Left ventricle myocardium inferior (tissue), 1 donor: ENCODE measurements at regions not wholly inside any gene's neighbourhood (a gene's known extent, or its start where the extent isn't known, plus 50 kb on each side); places are given as distances from the start of the nearest gene placed in this dataset.

ENCODE experiments used
- DNase-seq: peaks from one replicate; pipeline ENCODE4 v3.0.0-alpha.2; 2020
- H3K27ac ChIP-seq: fragments of 200-600 bp; replicated peaks from 2 replicates; pipeline ENCODE4 v1.8.0; 2021
- H3K27me3 ChIP-seq: fragments of 200-600 bp; 2 replicates; pipeline ENCODE4 v1.8.0; 2021; ENCODE audit warnings: low read depth
- H3K36me3 ChIP-seq: fragments of 200-600 bp; 2 replicates; pipeline ENCODE4 v1.8.0; 2021
- H3K4me1 ChIP-seq: fragments of 200-600 bp; 2 replicates; pipeline ENCODE4 v1.8.0; 2021
- H3K4me3 ChIP-seq: fragments of 200-600 bp; 2 replicates; pipeline ENCODE4 v1.8.0; 2021; ENCODE audit warnings: mild to moderate bottlenecking, moderate library complexity
- H3K9me3 ChIP-seq: fragments of 200-600 bp; replicated peaks from 2 replicates; pipeline ENCODE4 v1.8.0; 2021
- CTCF ChIP-seq: fragments of 200-600 bp; IDR thresholded peaks from 2 replicates; pipeline ENCODE4 v1.8.0; 2021; ENCODE audit warnings: antibody characterized with exemption, mild to moderate bottlenecking, borderline replicate concordance
- intact Hi-C: fragments of 100-400 bp; cut with micrococcal nuclease; formaldehyde crosslinking; loops from one replicate; pipeline ENCODE4 v1.11.0; 2022
- donor health status: DM: no; HTN: yes; CAD: no; lungs with severe emphysema.

DNA sequence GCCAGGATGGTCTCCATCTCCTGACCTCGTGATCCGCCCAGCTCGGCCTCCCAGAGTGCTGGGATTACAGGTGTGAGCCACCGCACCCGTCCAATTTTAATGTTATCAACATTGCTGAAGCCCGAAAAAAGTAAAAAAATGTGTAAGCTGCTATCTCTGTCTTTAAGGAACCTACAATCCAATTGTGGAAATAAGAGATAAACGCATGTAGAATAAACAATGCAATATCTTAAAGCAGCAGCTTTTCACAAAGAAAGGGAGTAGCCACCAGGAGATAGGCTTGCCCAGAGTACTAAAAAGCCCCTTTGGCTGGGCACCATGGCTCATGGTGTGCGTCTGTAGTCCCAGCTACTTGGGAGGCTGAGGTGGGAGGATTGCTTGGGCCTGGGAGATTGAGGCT lies 282.9 kb upstream of the LYZL1 start:
- H3K4me1 ChIP-seq, result no peaks in the 10 kb centered on the region
- H3K4me3 ChIP-seq, result no peak overlapping the region
- H3K27ac ChIP-seq, result no peak overlapping the region
- no peaks in the 10 kb centered on the region for H3K36me3 ChIP-seq
- H3K9me3 ChIP-seq, result peaks cover 9% of the 10 kb centered on the region
- DNase-seq, result no peak
- intact Hi-C loops, result no loop called here
- no peak for TF ChIP-seq CTCF
- no peaks in the 10 kb centered on the region for H3K27me3 ChIP-seq

- Histone ChIP-seq H3K27me3 (no peaks in the 10 kb centered on the region), H3K4me1 (no peaks in the 10 kb centered on the region), H3K4me3 (no peak overlapping the region), H3K9me3 (peaks cover 9% of the 10 kb centered on the region), H3K27ac (no peak overlapping the region), H3K36me3 (no peaks in the 10 kb centered on the region)
- no peak for DNase-seq
- TF ChIP-seq CTCF, result no peak
- intact Hi-C loops, result no loop called here
These were observed 281.5 kb upstream of the LYZL1 start for GRCh38 chr10:29007370-29007747.

- Histone ChIP-seq H3K4me3 (no peak overlapping the region), H3K27ac (no peak overlapping the region), H3K36me3 (no peaks in the 10 kb centered on the region), H3K9me3 (peaks cover 9% of the 10 kb centered on the region), H3K4me1 (no peaks in the 10 kb centered on the region), H3K27me3 (no peaks in the 10 kb centered on the region)
- intact Hi-C loops, result no loop called here
- DNase-seq, result no peak
- no peak for TF ChIP-seq CTCF
These were observed 280.9 kb upstream of the LYZL1 start for GRCh38 chr10:29007748-29008610.

- peaks cover 9% of the 10 kb centered on the region for H3K9me3 ChIP-seq
- intact Hi-C loops, result no loop called here
These were observed 279.4 kb upstream of the LYZL1 start for GRCh38 chr10:29009464-29009863.

DNA sequence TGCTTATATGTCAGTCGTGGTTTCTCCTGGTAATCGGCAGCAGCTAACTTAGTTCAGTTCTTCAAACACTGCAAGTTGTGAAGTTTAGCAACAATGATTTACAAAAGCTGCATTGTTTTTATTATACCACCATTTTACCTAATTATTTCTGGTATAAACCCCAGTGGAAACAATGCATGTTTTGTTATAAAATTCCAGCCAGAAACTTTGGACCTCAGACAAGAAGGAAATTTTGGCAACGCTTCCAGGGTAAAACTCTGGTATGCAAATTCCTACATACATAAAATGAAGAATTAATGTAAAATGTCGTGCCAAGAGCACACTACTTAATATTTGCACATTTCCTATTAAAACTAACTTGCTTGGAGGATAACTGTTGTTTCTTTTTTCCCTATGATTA lies 277.4 kb upstream of the LYZL1 start:
- intact Hi-C loops, result no loop called here
- TF ChIP-seq CTCF, result no peak

More at GRCh38 chr10:29009464-29009863, 279.4 kb upstream of the LYZL1 start:
- DNase-seq, result no peak
- Histone ChIP-seq H3K36me3 (no peaks in the 10 kb centered on the region), H3K27me3 (no peaks in the 10 kb centered on the region), H3K4me1 (no peaks in the 10 kb centered on the region), H3K4me3 (no peak overlapping the region), H3K27ac (no peak overlapping the region)
- no peak for TF ChIP-seq CTCF

More for the DNA sequence above, 277.4 kb upstream of the LYZL1 start:
- Histone ChIP-seq H3K9me3 (peaks cover 9% of the 10 kb centered on the region), H3K4me1 (no peaks in the 10 kb centered on the region), H3K4me3 (no peak overlapping the region), H3K27ac (no peak overlapping the region), H3K27me3 (peaks cover 6% of the 10 kb centered on the region), H3K36me3 (no peaks in the 10 kb centered on the region)
- no peak for DNase-seq
